ENCODE measurements at regions not wholly inside any gene's neighbourhood (a gene's known extent, or its start where the extent isn't known, plus 50 kb on each side); places are given as distances from the start of the nearest gene placed in this dataset.

GRCh38 chr12:100743060-100743459, 51.5 kb upstream of the ANO4 start:
- peak; percentile 63 for FAIRE-seq

Data from G401.6 (cell line).